Mesodermal cell (in vitro differentiated cells): ENCODE measurements at regions not wholly inside any gene's neighbourhood (a gene's known extent, or its start where the extent isn't known, plus 50 kb on each side); places are given as distances from the start of the nearest gene placed in this dataset.

Experiments
- H3K27ac ChIP-seq: 2 replicates; pipeline ENCODE4 v1.7.0; 2013; ENCODE audit warnings: mild to moderate bottlenecking, low read depth, low read length, moderate library complexity; ENCODE audit not compliant: severe bottlenecking
- H3K36me3 ChIP-seq: 2 replicates; pipeline ENCODE4 v1.7.1; 2013; ENCODE audit warnings: mild to moderate bottlenecking, low read length, moderate library complexity; ENCODE audit not compliant: control insufficient read depth, insufficient read depth
- H3K4me1 ChIP-seq: one replicate; pipeline ENCODE4 v1.7.1; 2013; ENCODE audit warnings: mild to moderate bottlenecking, low read length; ENCODE audit not compliant: insufficient read depth, control insufficient read depth, poor library complexity, severe bottlenecking
- H3K4me3 ChIP-seq: 2 replicates; pipeline ENCODE4 v1.7.0; 2013; ENCODE audit warnings: low read length, control low read depth, mild to moderate bottlenecking; ENCODE audit not compliant: insufficient read depth, poor library complexity, severe bottlenecking; ENCODE audit errors: extremely low read depth
- H3K9me3 ChIP-seq: 2 replicates; pipeline ENCODE4 v1.7.1; 2013; ENCODE audit warnings: mild to moderate bottlenecking, low read length, moderate library complexity; ENCODE audit not compliant: control insufficient read depth
- WGBS, 2 experiments: methylation state at CpG; one replicate each; pipeline ENCODE4 v1.1.5; 2013; ENCODE audit warnings: missing lambda C conversion rate in 2 of 2; ENCODE audit not compliant: insufficient coverage in 2 of 2; 5-methylcytosine and 5-hydroxymethylcytosine counted together

- Histone ChIP-seq H3K4me1 (no peaks in the 10 kb centered on the region), H3K27ac (no peak overlapping the region), H3K4me3 (no peak overlapping the region), H3K9me3 (no peaks in the 10 kb centered on the region), H3K36me3 (no peaks in the 10 kb centered on the region)
- WGBS, 2 experiments: 67 to 90% methylated on average over 1 to 2 of the region's 4 CpGs
Observed at GRCh38 chr11:104705490-104706190, 192.6 kb downstream of the CASP12 start.

- Histone ChIP-seq H3K4me1 (no peaks in the 10 kb centered on the region), H3K36me3 (no peaks in the 10 kb centered on the region), H3K9me3 (no peaks in the 10 kb centered on the region), H3K27ac (no peak overlapping the region), H3K4me3 (no peak overlapping the region)
- WGBS, 2 experiments: 92 to 100% methylated on average over 1 of the region's 1 CpG
Observed at GRCh38 chr11:104704888-104705287, 193.4 kb downstream of the CASP12 start.

GRCh38 chr11:104704146-104704830, 194.0 kb downstream of the CASP12 start:
- Histone ChIP-seq H3K36me3 (no peaks in the 10 kb centered on the region), H3K9me3 (no peaks in the 10 kb centered on the region), H3K4me3 (no peak overlapping the region), H3K27ac (no peak overlapping the region), H3K4me1 (no peaks in the 10 kb centered on the region)
- WGBS, 2 experiments: 73 to 85% methylated on average over 1 of the region's 2 CpGs

DNA sequence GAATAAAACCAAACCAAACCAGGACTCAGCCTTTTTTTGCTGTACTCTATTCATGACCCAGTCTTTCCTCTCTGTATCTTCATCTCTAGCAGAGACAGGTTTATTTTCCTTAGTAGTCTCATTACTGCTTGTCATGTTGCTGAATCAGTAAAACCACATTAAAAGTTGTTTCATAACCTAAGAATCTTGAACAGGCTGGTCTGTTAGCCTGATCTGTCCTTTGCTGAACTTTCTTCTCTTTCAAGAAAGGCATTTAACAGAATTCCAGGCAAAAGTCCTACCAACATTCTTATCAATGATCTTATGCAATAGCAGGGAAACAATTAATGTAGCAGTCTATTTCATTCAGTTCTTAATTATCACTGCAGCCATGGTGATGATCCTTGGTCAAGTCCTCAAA, 197.7 kb downstream of the CASP12 start:
- Histone ChIP-seq H3K4me1 (no peaks in the 10 kb centered on the region), H3K36me3 (no peaks in the 10 kb centered on the region), H3K4me3 (no peak overlapping the region), H3K27ac (no peak overlapping the region), H3K9me3 (no peaks in the 10 kb centered on the region)

DNA sequence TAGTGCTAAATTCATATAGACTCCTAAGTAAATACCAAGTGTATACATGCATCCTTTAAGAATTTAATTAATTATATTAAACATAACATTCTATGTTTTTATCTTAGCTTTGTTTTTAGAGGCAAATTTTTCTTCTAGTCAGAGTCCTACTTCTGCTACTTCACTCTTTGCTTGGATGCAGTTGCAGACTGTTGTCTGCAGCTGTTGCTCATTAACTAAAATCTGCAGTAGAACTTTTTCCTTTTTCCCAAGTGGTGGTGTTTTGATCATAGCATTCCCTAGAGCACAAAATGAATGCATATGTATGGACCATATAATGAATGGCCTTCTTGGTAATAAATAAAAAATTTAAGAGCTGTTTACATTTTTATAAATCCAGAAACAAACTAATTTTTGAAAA, 198.3 kb downstream of the CASP12 start:
- H3K4me3 ChIP-seq: no peak overlapping the region
- no peak overlapping the region for H3K27ac ChIP-seq
- no peaks in the 10 kb centered on the region for H3K9me3 ChIP-seq
- no peaks in the 10 kb centered on the region for H3K4me1 ChIP-seq
- H3K36me3 ChIP-seq: no peaks in the 10 kb centered on the region

GRCh38 chr11:104695065-104695463, 203.2 kb downstream of the CASP12 start:
- Histone ChIP-seq H3K9me3 (no peaks in the 10 kb centered on the region), H3K4me3 (no peak overlapping the region), H3K27ac (no peak overlapping the region), H3K4me1 (peaks cover 5% of the 10 kb centered on the region), H3K36me3 (no peaks in the 10 kb centered on the region)

- H3K4me3 ChIP-seq: no peak overlapping the region
- H3K27ac ChIP-seq: peak overlapping the region; percentile 75
- H3K36me3 ChIP-seq: no peaks in the 10 kb centered on the region
- H3K4me1 ChIP-seq: peaks cover 5% of the 10 kb centered on the region
- H3K9me3 ChIP-seq: no peaks in the 10 kb centered on the region
- 85 to 93% methylated on average over 7 of the region's 7 CpGs for WGBS, 2 experiments
Observed at GRCh38 chr11:104694259-104695064, 203.8 kb downstream of the CASP12 start.

- no peaks in the 10 kb centered on the region for H3K36me3 ChIP-seq
- H3K4me3 ChIP-seq: no peak overlapping the region
- H3K9me3 ChIP-seq: no peaks in the 10 kb centered on the region
- peaks cover 5% of the 10 kb centered on the region for H3K4me1 ChIP-seq
- WGBS, 2 experiments: no CpG with 5 or more reads among the region's 1 CpG
- H3K27ac ChIP-seq: no peak overlapping the region
Observed at GRCh38 chr11:104692751-104693150, 205.5 kb downstream of the CASP12 start.

DNA sequence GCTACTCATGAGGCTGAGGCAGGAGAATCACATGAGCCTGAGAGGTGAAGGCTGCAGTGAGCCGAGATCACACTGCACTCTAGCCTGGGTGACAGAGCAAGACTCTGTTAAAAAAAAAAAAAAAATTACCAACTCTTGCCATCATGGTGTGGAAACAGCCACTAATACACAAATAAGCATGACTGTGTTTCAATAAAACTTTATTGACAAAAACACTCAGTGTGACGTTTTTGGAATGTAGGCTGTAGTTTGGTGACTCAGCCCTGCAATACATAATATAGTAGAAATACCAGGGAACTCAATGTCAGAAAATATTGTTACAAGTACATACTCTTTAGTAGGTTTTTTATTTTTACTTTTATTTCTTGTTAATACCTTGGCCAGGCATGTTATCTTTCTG, 207.1 kb downstream of the CASP12 start:
- H3K9me3 ChIP-seq: no peaks in the 10 kb centered on the region
- no peak overlapping the region for H3K4me3 ChIP-seq
- H3K36me3 ChIP-seq: no peaks in the 10 kb centered on the region
- 100% methylated on average over 1 of the region's 2 CpGs; no CpG with 5 or more reads in 1 of the 2 experiments for WGBS, 2 experiments
- H3K27ac ChIP-seq: no peak overlapping the region
- H3K4me1 ChIP-seq: peaks cover 5% of the 10 kb centered on the region

GRCh38 chr11:104690241-104690640, 208.0 kb downstream of the CASP12 start:
- Histone ChIP-seq H3K9me3 (no peaks in the 10 kb centered on the region), H3K4me3 (no peak overlapping the region), H3K36me3 (no peaks in the 10 kb centered on the region), H3K27ac (no peak overlapping the region), H3K4me1 (peaks cover 5% of the 10 kb centered on the region)
- no CpG with 5 or more reads among the region's 2 CpGs for WGBS, 2 experiments

DNA sequence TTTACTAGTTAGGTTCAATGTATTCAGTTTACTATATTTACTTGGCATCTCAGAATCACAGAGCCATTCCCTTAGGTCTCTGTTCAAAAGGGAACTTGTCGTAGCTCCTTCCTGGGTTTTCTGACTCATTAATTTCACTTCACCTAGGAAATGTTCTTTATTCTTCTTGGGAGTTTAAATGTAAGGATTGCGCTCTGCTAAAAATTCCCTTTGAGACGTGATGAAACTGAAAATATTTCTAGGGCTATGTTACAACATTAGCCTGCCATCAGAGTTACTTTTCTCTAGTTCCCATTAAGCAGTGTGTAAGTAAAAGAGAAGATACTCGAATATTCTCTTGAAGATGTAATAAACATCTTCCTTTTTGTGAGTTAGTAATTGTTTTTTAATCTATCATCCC, 209.5 kb downstream of the CASP12 start:
- no peak overlapping the region for H3K27ac ChIP-seq
- H3K4me3 ChIP-seq: no peak overlapping the region
- no peaks in the 10 kb centered on the region for H3K36me3 ChIP-seq
- no peaks in the 10 kb centered on the region for H3K9me3 ChIP-seq
- no peaks in the 10 kb centered on the region for H3K4me1 ChIP-seq
- no CpG with 5 or more reads among the region's 4 CpGs for WGBS, 2 experiments
